ENCODE measurements at regions not wholly inside any gene's neighbourhood (a gene's known extent, or its start where the extent isn't known, plus 50 kb on each side); places are given as distances from the start of the nearest gene placed in this dataset.

DNA sequence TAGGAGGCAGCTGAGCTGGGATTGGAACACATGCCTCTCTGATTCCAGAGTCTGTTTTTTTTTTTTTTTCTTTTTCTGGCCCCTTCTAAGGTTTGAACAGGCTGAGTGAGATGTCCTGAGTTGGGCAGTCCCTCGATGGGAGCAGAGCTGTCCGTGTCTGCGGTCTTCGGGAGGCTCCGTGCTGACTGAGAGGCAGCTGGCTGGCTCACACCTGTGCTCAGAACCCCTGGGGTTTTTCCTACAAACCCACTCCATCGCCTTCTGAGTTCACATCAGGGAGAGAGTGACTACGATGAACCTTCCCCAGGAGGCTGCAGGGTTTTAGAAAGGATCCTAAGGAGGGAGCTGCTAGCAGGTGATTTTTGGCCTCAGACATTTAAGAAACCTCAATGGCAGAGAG is 92.5 kb downstream of the IRF8 start:
- no peak for DNase-seq

GRCh38 chr16:85991856-85992255 is 92.9 kb downstream of the IRF8 start:
- no peak for DNase-seq

DNA sequence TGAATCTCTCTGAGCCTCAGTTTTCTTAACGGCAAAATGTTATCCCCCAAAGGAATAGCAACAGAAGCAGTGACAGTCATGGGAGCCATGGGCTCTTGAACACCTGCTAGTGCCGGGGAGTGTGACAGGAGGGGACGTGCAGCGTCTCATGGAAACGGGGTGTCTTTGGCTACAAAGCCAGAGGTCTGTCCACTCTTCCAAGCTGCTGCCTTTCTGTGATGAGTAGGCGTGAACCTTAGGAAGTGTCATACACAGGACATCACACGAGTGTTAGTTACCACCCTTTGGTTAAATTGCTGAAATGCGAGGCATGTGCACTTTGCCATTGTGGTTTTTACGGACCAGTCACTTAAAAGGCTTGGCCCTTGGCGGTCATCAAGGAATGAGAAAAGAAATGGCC is 93.4 kb downstream of the IRF8 start:
- no peak for DNase-seq

GRCh38 chr16:85992779-85993178 is 93.8 kb downstream of the IRF8 start:
- no peak for DNase-seq

DNA sequence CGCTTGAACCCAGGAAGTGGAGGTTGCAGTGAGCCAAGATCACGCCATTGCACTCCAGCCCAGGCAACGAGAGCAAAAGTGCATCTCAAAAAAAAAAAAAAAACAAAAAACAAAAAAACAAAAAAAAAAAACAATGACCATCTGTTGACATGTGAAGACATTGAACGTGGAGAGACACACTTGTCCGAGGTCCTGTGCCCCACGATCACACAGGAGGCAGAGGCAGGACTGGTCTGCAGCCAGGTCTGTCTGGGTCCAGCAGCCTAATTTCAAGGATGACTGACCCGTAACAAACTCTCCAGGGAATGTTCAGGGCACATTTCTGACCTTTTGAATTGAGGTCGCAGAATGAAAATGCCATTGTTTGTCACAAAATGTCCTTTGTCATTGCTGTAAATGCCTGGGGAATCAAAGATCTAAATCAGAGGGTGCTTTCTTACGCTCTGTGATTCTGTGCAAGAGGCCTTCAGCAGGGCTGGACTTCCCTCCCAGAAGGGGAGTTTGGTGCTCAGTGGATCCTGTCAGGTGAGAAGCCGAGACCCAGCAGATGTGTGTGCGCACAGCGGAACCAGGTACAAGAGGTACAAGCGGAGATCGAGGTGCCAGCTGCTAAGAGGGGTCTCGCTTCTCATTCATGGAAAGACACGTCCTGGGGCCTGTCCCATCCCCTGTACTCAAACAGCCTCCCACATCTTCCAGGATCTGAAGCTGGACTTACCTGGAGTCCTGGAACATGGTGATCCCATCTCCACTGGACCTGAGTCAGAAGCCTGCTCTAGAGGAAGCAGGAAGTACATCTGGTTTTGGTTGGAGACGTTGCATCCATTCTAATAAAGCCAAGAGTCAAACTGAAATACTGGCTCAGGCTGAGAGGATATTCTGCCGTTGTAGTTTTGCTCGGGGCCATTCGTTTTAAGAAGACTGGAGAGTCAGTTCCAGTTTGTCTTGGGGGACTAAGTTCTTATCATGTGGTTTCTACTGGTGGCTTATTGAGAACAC is 95.8 kb downstream of the IRF8 start:
- no peak for DNase-seq

DNA sequence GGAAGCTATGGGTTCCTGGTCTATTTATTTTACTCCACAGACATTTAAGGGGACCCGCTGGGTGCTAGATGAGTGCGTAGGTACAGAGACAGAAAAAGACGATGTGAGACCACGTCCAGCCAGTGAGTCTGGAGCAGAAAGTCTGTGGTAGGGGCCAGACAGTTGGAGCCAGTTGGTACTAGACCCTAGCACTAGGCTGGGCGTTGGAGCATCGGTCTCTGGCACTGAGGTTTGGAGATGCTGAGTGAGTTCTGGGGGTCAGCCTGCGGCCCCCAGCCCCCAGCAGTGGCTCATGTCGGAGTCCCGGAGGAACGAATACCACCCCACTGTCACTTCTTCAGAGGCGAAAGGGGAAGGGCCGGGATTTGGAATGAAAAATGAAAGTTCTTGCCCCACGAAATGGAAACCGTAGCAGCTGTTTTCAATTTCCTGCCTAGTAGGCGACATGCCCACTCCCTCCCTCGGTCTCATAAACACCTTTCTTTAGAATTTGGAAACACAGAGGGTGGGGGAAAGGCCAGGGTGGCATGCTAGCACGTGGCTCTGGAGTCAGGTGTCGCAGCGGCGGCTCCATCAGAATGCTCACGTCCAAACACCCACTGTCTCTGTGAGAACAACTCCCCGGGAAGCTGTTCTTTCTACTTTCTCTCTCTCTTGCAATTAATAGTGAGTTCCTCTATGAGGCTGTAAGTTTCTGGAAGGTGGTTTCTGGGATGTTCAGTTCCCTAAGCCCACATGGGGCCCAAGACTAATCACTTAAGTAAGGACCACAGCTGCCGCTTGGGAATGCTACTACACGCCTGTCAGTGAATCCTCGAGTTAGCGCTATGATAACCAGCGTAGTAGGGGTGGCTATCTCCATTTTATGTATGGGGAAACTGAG is 96.8 kb downstream of the IRF8 start:
- no peak for DNase-seq

GRCh38 chr16:85996843-85997242 is 97.9 kb downstream of the IRF8 start:
- DNase-seq = no peak

- DNase-seq = no peak
Observed at GRCh38 chr16:85998171-85998867, 99.4 kb downstream of the IRF8 start.

- DNase-seq = no peak
Observed at GRCh38 chr16:85998868-85999729, 100.1 kb downstream of the IRF8 start.

GRCh38 chr16:85999778-86000177 is 100.8 kb downstream of the IRF8 start:
- DNase-seq = no peak

GRCh38 chr16:86002178-86002900 is 103.4 kb downstream of the IRF8 start:
- DNase-seq = no peak

- DNase-seq = no peak
Observed at GRCh38 chr16:86007524-86007923, 108.6 kb downstream of the IRF8 start.

DNA sequence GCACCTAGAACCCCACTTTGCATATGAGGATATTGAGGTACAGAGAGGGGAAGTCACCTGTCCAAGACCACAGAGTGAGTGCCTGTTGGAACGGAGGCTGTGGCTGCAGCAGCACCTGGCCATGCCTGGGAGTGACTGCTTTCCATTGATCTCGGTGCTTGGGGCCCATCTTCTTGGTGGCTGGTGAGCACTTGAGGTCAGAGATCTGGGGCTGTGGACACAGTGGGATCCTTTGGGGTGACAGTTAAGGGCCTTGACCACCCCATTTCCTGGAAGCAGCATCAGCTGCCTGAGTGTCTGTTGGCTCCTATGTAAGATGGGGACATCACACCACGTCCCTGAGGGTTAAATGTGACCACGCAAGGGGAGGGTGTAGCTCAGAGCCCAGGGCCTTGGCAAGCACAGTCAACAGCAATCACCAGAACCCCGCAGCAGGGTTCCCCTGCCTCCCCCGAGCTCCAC is 111.7 kb downstream of the IRF8 start:
- no peak for DNase-seq

DNA sequence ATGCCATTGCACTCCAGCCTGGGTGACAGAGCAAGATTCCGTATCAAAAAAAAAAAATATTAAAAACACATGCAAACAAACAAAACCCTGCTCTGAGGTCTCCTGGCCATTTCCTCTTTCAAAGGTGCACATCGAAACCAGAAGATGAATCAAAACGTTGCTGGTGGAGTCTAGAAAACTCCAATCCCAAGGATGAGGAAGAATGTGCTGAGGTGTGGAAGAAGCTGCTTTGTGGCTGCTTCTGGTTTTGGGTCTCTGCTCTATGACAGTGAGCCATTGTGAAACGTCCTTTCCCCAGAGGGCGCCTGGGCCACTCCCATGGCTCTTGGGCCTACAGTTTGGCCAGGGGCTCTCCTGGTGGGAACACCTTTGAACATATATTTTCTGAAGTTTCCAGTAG is 112.6 kb downstream of the IRF8 start:
- DNase-seq = no peak

DNA sequence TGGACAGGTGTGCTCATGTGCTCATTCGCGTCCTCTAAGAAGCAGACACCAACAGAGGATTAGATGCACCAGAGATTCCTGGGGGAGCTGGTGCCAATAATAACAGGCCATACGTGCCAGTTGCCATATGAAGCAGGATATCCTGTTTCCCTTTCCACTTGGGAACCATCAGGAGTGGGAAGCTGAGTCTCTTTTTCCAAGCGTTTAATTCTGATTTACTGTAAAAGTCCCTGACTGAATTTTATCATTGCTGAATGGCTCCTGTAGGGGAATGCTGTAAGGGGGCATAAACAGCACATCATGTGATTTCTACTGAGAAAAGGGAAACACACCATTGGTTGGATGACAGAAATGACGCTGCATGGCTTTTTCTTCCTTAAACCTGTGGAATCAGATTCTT is 113.3 kb downstream of the IRF8 start:
- no peak for DNase-seq

DNA sequence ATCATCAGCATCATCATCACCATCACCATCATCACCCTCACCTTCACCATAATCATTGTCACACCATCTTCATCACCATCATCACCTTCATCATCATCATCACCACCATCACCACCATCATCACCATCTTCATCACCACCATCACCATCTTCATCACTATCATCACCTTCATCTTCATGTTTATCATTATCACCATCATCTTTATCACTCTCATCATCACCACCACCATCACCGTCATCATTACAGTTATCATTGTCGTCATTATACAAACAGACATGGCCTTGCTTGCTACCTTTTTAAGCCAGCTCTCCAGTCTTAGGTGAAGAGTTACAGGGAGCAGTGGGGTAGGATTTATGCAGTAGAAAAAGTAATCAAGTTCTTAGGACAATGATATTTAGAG is 114.9 kb downstream of the IRF8 start:
- no peak for DNase-seq

DNA sequence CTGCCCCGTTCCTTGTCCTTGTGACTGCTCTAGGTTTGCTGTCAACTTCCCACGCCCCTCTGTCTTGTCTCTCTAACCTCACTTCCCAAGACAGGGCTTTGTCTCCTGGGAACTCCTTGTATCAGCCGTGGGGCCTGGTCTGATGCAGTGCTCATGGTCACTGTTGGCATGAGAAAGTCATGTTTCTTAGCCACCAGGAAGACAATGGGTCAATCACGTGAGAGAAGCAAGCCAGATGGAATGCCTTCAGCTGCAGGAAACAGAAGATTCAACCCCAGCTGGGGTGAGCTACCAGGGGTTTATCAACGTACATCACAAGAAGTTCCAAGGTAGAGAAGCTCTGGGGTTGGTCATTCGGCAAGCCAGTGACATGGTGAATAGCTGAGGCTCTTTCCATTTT is 116.6 kb downstream of the IRF8 start:
- DNase-seq = no peak

GRCh38 chr16:86016201-86016965 is 117.4 kb downstream of the IRF8 start:
- peak; percentile 36 for DNase-seq

DNA sequence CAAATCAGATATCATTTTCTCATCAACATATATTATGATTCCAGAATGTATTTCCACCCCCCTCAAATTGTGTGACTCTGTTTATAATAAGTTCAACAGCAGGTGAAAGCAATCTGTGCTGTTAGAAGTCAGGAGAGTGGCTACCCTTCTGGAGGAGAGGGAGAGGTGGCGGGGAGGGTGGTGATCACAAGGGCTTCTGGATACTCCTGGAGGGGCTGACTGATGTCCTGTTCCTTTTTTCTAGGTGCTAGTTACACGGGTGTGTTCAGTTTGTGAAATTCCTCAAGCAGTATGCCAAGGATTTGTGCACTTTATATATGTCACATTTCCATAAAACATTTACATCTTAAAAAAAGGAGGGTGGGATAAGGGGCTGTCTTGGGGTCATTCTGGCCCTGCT is 119.1 kb downstream of the IRF8 start:
- no peak for DNase-seq

GRCh38 chr16:86018487-86018886 is 119.5 kb downstream of the IRF8 start:
- DNase-seq = no peak

DNA sequence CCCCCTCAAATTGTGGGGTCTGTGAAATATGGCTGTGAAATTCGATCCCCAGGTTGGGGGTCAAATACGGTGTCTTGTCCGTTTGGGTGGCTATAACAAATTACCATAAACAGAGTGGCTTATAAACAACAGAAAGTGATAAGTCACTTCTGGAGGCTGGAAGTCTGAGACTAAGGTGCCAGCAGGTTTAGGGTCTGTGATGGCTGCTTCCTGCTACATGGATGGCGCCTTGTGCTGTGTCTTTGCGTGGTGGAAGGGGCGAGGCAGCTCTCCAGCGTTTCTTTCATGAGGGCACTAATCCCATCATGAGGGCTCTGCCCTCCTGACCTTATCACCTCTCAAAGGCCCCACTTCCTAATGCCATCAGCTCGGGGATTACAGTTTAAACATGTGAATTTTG is 120.0 kb downstream of the IRF8 start:
- DNase-seq = no peak

All from fibroblast of skin of right quadriceps (primary cell).